GM12878 (cell line): ENCODE measurements at regions not wholly inside any gene's neighbourhood (a gene's known extent, or its start where the extent isn't known, plus 50 kb on each side); places are given as distances from the start of the nearest gene placed in this dataset.

Source experiments
- ATAC-seq: fragments of 200-7000 bp; cut with Tn5 transposase; 3 replicates; pipeline ENCODE4 v1.9.1; 2020; ENCODE audit warnings: mild to moderate bottlenecking, moderate library complexity
- BruUV-seq: library from RNA; stranded (reverse); fragments of 400-500 nt; replicated peaks from 2 replicates; lab custom pipeline; 2021; lab: Mats Ljungman, UMichigan
- CTCF ChIA-PET: fragments of 300-600 bp; sonication (Branson Sonifier 250); formaldehyde crosslinking; extraction: SDS; loops from one replicate; lab custom pipeline; 2021; ENCODE audit warnings: inconsistent platforms; lab: Yijun Ruan, JAX
- POLR2A ChIA-PET: fragments of 350-600 bp; formaldehyde crosslinking; extraction: SDS; loops from one replicate; lab custom pipeline; 2021; ENCODE audit warnings: inconsistent platforms; lab: Charles Lee
- RAD21 ChIA-PET: fragments of 300-600 bp; sonication (Branson Sonifier 250); formaldehyde crosslinking; loops from one replicate; lab custom pipeline; 2023; ENCODE audit warnings: antibody characterized with exemption; ENCODE audit not compliant: unreplicated experiment; lab: Charles Lee
- SMC1A ChIA-PET: fragments of 300-600 bp; sonication (Branson Sonifier 250); formaldehyde crosslinking; loops from one replicate; lab custom pipeline; 2023; ENCODE audit not compliant: unreplicated experiment, uncharacterized antibody; lab: Charles Lee
- DNase-seq: peaks from one replicate; pipeline ENCODE4 v3.0.0-alpha.2; 2011; ENCODE audit warnings: low read depth, low spot score
- FAIRE-seq: peaks from 3 replicates; lab custom pipeline; 2011; peaks lifted over from hg19 to GRCh38; lab: Jason Lieb, UNC
- H2AFZ ChIP-seq: 2 replicates; pipeline ENCODE4 v1.6.0; 2011; ENCODE audit warnings: low read depth, low read length, control low read depth; ENCODE audit not compliant: control insufficient read depth
- H3K27ac ChIP-seq: 2 replicates; pipeline ENCODE4 v1.5.1; 2011; ENCODE audit warnings: control low read depth; ENCODE audit not compliant: control insufficient read depth, insufficient read depth
- H3K27me3 ChIP-seq, 2 experiments: replicated peaks in 1 of 2; 2 replicates each; pipeline versions ENCODE4 v1.6.0 to v1.6.1; 2011; ENCODE audit warnings: low read length in 1 of 2; ENCODE audit not compliant: control insufficient read depth in 2 of 2, insufficient read depth in 2 of 2
- H3K36me3 ChIP-seq, 2 experiments: 2 replicates each; pipeline ENCODE4 v1.5.1; 2011; ENCODE audit warnings: low read length in 1 of 2; ENCODE audit not compliant: control insufficient read depth in 2 of 2, insufficient read depth in 2 of 2
- H3K4me1 ChIP-seq: 2 replicates; pipeline ENCODE4 v1.6.1; 2011; ENCODE audit warnings: mild to moderate bottlenecking, low read length, moderate library complexity, mixed read lengths; ENCODE audit not compliant: control insufficient read depth, insufficient read depth
- H3K4me2 ChIP-seq: 2 replicates; pipeline ENCODE4 v1.6.0; 2011; ENCODE audit warnings: control low read depth; ENCODE audit not compliant: control insufficient read depth, insufficient read depth
- H3K4me3 ChIP-seq: fragments of 200-600 bp; sonication (generic); 2 replicates; pipeline ENCODE4 v1.5.1; 2016
- H3K79me2 ChIP-seq: 2 replicates; pipeline ENCODE4 v1.6.0; 2011; ENCODE audit warnings: low read length; ENCODE audit not compliant: control insufficient read depth, insufficient read depth
- H3K9ac ChIP-seq: 2 replicates; pipeline ENCODE4 v1.8.0; 2011; ENCODE audit warnings: low read length, control low read depth, mixed read lengths; ENCODE audit not compliant: control insufficient read depth, insufficient read depth
- H3K9me3 ChIP-seq: replicated peaks from 3 replicates; pipeline ENCODE4 v1.5.1; 2011; ENCODE audit warnings: mild to moderate bottlenecking, low read length; ENCODE audit not compliant: control insufficient read depth, insufficient read depth
- H4K20me1 ChIP-seq: 2 replicates; pipeline ENCODE4 v1.6.0; 2011; ENCODE audit not compliant: control insufficient read depth, insufficient read depth
- BCL11A ChIP-seq: IDR thresholded peaks from 2 replicates; pipeline ENCODE4 v1.6.1; 2011; ENCODE audit warnings: low read depth, low read length
- BCL3 ChIP-seq: IDR thresholded peaks from 2 replicates; pipeline ENCODE4 v1.6.1; 2011; ENCODE audit warnings: borderline replicate concordance, low read depth, mild to moderate bottlenecking, moderate library complexity, low read length; ENCODE audit not compliant: insufficient read depth, poor library complexity, severe bottlenecking
- IKZF1 ChIP-seq: fragments of 450-650 bp; conservative IDR thresholded peaks from 2 replicates; pipeline ENCODE4 v1.6.1; 2017; ENCODE audit warnings: antibody characterized with exemption, mild to moderate bottlenecking
- MXI1 ChIP-seq: fragments of 150-350 bp; IDR thresholded peaks from 2 replicates; pipeline ENCODE4 v1.6.1; 2011; ENCODE audit warnings: low read depth, mild to moderate bottlenecking, inconsistent platforms, low read length, improper control_type of control experiment
- NFYA ChIP-seq: IDR thresholded peaks from 2 replicates; pipeline ENCODE4 v1.6.1; 2011; ENCODE audit warnings: low read depth, mild to moderate bottlenecking, low read length, improper control_type of control experiment, borderline replicate concordance
- NFYB ChIP-seq: IDR thresholded peaks from 2 replicates; pipeline ENCODE4 v1.6.1; 2011; ENCODE audit warnings: low read depth, mild to moderate bottlenecking, low read length, improper control_type of control experiment, moderate library complexity; ENCODE audit not compliant: insufficient read depth
- SREBF1 ChIP-seq: IDR thresholded peaks from 2 replicates; pipeline ENCODE4 v1.6.1; 2012; ENCODE audit warnings: mild to moderate bottlenecking, low read length
- ZNF217 ChIP-seq: fragments of 450-650 bp; IDR thresholded peaks from 2 replicates; pipeline ENCODE4 v1.6.1; 2017; ENCODE audit warnings: antibody characterized with exemption, mild to moderate bottlenecking
- WGBS: methylation state at CpG from one replicate; pipeline ENCODE4 v1.1.6; 2016; ENCODE audit warnings: low lambda C conversion rate; ENCODE audit not compliant: insufficient replicate concordance, insufficient coverage; ENCODE audit errors: missing lambda C conversion rate; 5-methylcytosine and 5-hydroxymethylcytosine counted together
- in situ Hi-C: fragments of 300-500 bp; cut with MboI; formaldehyde crosslinking; loops from 9 replicates; pipeline ENCODE4 v1.14.3; 2018; ENCODE audit warnings: mixed read lengths
- intact Hi-C: fragments of 100-400 bp; cut with micrococcal nuclease; formaldehyde crosslinking; loops from one replicate; pipeline ENCODE4 v1.14.2; 2022; ENCODE audit not compliant: unreplicated experiment
- TF ChIP-seq, protein P1 (sequence below): fragments of 450-650 bp; IDR thresholded peaks from 2 replicates; pipeline ENCODE4 v1.6.1; 2017; ENCODE audit warnings: mild to moderate bottlenecking
- TF ChIP-seq, protein P2 (sequence below): IDR thresholded peaks from 2 replicates; pipeline ENCODE4 v1.6.1; 2012; ENCODE audit warnings: low read depth, low read length, improper control_type of control experiment

GRCh38 chr5:163377982-163378381 lies 59.4 kb upstream of the CCNG1 start:
- in situ Hi-C loops (no loop called here), intact Hi-C loops (no loop called here)
- no peaks in the 10 kb centered on the region for H3K27me3 ChIP-seq
- H3K4me3 ChIP-seq, result no peak overlapping the region
- ChIA-PET RAD21 (no interaction called here), CTCF (no interaction called here), POLR2A (no interaction called here), SMC1A (no interaction called here)
- H2AFZ ChIP-seq, result no peak overlapping the region
- ATAC-seq, result no peak
- no peaks in the 10 kb centered on the region for H3K36me3 ChIP-seq
- WGBS, result 67% methylated on average over 6 of the region's 6 CpGs
- DNase-seq, result no peak
- no peaks in the 10 kb centered on the region for H4K20me1 ChIP-seq
- no peaks in the 10 kb centered on the region for H3K9me3 ChIP-seq
- TF ChIP-seq NFYB, result no peak
- TF ChIP-seq SREBF1, result no peak
- no peak for TF ChIP-seq BCL3
- TF ChIP-seq, protein P1, sequence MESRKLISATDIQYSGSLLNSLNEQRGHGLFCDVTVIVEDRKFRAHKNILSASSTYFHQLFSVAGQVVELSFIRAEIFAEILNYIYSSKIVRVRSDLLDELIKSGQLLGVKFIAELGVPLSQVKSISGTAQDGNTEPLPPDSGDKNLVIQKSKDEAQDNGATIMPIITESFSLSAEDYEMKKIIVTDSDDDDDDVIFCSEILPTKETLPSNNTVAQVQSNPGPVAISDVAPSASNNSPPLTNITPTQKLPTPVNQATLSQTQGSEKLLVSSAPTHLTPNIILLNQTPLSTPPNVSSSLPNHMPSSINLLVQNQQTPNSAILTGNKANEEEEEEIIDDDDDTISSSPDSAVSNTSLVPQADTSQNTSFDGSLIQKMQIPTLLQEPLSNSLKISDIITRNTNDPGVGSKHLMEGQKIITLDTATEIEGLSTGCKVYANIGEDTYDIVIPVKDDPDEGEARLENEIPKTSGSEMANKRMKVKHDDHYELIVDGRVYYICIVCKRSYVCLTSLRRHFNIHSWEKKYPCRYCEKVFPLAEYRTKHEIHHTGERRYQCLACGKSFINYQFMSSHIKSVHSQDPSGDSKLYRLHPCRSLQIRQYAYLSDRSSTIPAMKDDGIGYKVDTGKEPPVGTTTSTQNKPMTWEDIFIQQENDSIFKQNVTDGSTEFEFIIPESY, result no peak
- TF ChIP-seq, protein P2, sequence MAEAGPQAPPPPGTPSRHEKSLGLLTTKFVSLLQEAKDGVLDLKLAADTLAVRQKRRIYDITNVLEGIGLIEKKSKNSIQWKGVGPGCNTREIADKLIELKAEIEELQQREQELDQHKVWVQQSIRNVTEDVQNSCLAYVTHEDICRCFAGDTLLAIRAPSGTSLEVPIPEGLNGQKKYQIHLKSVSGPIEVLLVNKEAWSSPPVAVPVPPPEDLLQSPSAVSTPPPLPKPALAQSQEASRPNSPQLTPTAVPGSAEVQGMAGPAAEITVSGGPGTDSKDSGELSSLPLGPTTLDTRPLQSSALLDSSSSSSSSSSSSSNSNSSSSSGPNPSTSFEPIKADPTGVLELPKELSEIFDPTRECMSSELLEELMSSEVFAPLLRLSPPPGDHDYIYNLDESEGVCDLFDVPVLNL, result no peak
- no peak for TF ChIP-seq BCL11A
- TF ChIP-seq MXI1, result no peak
- no peak for TF ChIP-seq IKZF1
- no peak for TF ChIP-seq ZNF217
- no peak for TF ChIP-seq NFYA
- no peak overlapping the region for H3K4me2 ChIP-seq
- H3K9ac ChIP-seq, result no peak overlapping the region
- H3K27ac ChIP-seq, result no peak overlapping the region
- no TSS peak for BruUV-seq
- no peak for FAIRE-seq
- H3K79me2 ChIP-seq, result no peaks in the 10 kb centered on the region
- no peaks in the 10 kb centered on the region for H3K4me1 ChIP-seq
